HUDEP-2 (cell line): ENCODE measurements at regions not wholly inside any gene's neighbourhood (a gene's known extent, or its start where the extent isn't known, plus 50 kb on each side); places are given as distances from the start of the nearest gene placed in this dataset.
"Not testable (repeated sequence)": the region's sequence is repeated elsewhere in the genome, so short reads cannot be mapped to it uniquely, and the experiment has no call there.

ENCODE experiments used
- DNase-seq, 76 experiments: peaks; one replicate each; lab custom pipeline; 2025; ENCODE audit not compliant: unreplicated experiment in 76 of 76; lab: John Stamatoyannopoulos, UW

DNA sequence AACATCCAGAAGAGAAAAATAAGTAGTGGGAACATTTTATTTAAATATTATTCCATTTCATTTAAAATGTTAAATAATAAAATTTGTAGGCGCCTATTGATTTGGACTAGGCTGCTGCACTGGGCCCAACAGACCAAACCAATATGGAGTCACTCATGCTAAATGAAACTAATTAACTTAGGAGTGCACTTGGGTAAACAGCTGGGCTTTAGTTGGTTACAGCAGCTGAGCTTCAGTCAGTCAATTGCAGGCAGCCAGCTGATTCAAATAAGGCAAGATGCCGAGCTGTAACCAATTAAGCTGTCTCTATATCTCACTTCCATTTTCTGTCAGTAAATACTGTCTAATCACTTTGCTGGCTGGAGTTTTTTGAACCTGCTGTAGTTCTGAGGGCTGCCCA is 102.1 kb upstream of the WDR11 start:
- DNase-seq, result no peak

DNA sequence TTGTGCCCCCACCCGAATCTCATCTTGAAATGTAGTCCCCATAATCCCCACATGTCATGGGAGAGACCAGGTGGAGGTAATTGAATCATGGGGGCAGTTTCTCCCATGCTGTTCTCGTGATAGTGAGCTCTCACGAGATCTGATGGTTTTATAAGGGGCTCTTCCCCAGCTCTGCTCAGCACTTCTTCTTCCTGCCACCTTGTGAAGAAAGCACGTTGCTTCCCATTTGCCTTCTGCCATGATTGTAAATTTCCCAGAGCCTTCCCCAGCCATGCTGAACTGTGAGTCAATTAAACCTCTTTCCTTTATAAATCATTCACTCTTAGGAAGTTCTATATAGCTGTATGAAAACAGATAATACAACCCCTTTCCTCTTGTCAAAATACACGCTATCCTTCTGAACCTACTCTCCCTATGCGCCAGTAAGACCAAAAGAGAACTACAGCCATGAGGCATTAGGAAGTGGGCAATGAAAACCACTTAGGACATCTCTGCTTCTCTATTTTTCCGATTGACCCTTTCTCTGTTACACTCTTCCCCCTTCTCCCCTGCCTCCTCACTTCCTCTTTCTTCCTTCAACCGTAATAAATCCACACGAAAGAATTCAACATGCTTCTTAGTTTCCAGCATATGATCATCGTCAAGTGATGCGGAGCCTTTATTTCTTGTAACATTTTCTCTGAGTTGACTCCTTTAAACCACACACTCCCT is 101.2 kb upstream of the WDR11 start:
- DNase-seq, result no peak

DNA sequence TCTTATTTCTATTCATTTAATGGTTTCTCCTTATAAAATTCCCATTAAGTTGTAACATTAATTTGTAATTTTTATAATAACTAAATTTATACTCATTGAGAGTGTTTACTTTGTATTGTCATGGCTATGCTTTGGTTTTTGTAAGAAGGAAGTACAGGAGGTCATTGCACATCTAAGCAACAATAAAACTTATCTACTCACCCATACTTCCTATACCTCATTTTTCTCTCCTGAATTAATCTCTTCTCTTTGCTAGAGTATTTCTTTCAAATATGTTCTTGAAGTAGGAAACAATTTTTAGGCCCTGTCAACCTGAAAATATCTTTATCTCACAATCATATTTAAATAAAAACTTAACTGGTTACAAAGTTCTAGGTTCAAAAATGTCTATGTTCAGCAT is 95.4 kb upstream of the WDR11 start:
- DNase-seq, result no peak

DNA sequence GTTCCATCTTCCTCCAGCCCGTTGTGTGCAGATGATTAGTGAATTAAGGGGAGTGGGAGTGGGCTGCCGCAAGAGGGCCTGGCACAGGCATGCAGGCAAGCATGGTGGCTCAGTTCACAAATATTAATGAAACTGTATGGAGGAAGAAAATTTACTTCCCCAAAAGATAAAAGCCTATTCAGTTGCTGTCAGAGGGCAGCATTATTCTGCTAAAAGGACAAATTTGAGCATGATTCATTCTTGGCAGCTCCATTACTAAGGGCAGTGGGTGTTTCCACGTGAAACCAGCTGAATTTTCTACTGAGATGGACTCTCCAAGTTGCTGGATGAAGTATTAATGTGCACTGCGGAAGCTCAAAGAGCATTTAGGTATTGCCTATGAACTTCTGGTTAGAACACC is 90.9 kb upstream of the WDR11 start:
- DNase-seq, result no peak

DNA sequence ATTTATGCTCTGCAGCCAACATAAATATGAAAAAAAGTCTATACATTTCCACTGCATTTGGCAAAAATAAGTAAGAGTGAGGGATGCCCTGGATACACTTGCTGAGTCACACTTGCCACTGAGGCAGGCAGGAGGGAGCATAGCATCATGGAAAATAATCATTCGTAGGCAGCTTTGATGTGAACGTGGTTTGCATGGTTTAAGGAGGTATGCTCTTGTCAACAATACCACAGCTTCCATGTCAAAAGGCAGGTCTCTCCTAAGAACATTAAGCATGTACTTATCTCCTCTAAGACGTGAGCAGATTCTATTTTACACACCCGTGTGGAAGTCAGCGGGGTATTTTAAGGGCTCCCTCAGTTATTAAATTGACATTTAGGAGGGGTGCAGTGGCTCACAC is 89.2 kb upstream of the WDR11 start:
- no peak for DNase-seq

DNA sequence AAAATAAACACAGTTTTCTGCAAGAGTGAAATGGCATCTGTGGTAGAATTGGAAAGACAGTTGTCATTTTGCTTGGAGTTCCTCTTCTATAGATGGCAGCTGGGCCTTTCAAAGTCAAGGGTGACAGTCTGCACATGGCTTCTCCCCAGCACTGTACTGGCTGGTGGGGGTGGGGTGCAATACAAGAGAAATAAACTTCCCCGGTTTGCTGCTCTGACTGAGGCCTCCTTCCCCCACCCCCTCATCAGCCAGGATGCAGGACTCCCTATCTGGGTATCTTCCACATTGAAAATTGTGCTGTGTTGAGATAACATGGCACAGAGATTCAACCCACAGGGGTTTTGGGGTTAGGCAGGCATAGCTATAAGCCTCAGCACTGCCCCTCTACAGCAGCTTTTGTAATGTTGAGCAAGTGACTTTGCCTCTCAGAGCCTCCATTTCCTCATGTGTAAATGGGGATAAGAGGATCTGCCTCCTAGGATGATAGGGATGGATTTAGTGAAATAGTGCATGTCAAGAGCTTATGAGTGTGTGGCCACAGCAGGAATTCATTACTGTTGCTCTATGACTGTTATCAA is 85.8 kb upstream of the WDR11 start:
- peak in 1 of 76 experiments; percentile 1 for DNase-seq

DNA sequence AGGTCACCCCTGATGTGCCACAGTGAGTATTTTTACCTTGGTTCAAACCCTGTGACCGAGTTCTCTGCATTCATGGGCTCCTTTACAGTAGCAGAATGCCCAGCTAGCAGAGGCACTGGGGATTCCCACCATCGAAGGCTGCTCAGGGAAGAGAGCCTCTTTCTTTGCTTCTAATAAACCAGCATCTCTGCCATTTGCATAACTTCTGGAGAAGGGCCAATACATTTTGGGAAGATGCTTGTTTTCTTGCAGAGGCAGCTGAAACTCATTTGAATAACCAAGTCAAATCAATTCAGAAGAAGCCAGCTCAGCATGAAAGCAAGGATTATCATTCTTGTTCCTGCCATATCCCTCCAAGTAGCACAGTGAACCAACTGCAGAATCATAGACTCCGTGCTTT is 82.9 kb upstream of the WDR11 start:
- no peak for DNase-seq

DNA sequence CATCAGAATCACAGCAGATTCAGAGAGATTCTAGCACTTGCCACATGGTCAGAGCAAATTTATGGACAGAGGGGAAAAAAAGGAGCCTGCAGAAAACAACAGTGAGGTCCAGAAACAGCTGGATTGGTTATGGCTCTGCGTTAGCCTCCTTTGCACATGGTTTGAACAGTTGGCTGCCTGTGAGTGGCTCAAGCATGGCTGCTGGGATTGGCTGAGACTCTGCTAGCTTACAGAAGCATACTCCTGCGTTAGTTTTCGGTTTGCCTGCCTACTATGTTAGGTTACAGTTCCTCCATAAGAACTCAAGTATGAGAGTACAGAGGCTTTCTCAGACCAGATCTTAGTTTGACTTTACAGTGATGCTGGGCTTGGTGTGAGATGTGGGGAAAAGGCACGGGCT is 80.7 kb upstream of the WDR11 start:
- no peak for DNase-seq

DNA sequence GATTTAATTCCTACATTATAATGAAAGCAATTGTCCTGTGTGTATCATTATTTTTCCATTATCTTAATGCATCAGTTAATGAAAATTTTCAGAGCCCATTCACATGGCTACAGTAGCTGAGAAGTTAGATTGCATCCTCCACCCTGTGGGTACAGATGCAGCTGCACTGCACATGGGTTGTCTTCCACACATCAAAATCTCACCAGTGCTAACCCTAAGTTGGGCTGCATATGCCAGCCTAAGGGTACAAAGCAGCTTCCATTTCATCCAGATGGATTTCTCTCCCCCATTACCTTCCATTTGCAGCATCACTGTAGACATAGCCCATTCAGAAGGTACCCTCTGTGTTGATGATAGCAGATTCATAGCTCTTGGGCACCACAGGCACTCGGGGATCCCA is 74.7 kb upstream of the WDR11 start:
- no peak for DNase-seq

DNA sequence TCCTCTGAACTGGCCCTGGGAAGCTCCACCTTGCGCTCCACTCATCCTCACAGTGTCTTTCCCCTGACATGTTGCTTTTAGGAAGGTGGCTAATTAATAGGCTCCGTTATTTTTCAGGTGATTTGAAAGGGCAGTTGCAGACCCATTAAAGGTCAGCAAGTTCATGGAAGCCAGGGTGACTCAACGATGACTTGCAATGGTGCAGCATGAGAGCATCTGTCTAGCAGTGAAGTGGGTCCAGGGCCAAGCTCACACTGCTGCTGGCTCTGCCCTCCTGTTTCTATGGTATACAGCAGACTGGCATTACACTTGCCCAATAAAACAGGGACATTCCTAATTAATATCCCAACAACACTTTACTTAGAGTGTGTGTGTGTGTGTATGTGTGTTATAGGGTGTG is 68.8 kb upstream of the WDR11 start:
- DNase-seq, result no peak

DNA sequence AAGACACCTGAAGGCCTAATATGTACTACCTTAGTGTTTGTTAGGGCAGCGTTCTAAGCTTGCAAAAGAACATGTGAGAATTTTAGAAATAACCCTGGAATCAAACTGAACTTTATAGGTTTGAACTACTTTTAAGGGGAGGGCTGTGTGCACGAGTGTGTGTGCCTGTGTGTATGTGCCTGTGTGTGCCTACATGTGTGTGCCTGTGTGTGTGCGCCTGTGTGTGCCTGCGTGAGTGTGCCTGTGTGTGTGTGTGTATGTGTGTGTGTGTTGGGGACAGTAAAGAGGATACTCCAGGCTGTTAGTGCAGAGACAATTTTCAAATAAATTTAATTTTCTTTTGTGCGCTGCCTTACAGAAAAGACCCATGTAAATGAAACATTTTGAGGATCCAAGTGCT is 68.1 kb upstream of the WDR11 start:
- no peak for DNase-seq

DNA sequence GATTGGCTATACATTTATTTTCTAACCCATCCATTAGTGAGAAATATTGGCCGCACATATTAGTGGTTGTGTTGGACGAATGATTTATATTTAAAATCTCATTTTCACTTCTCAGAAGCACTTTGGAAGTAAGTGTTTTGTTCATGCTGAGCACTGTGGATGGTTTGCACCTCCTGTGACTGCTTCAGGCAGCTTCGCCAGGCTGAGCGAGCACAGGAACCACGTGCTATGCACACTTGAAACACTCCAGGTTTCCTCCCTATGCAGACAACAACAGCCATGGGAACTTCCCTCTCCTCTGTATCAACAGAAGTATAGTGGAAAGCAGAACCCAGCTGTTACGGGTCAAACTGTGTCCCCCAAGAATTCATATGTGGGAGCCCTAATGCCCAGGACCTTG is 67.3 kb upstream of the WDR11 start:
- no peak for DNase-seq

DNA sequence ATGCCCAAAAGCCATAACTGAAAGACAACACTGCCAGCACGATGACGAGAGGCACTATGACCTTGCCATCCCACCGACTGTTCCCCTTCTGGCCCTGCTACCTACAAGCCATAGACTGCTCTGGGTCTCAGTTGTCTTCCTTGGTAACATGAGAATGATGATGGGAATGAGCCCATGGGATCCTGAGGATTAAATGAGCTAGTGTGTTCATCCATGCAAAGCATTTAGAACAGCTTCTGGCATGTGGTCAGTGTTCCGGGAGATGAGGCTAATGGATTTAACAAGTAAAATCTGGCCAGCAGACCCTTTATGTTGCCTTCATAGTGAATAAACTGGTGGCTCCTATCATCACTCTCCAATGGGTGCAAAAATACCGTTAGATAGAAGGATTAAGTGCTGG is 62.4 kb upstream of the WDR11 start:
- no peak for DNase-seq

DNA sequence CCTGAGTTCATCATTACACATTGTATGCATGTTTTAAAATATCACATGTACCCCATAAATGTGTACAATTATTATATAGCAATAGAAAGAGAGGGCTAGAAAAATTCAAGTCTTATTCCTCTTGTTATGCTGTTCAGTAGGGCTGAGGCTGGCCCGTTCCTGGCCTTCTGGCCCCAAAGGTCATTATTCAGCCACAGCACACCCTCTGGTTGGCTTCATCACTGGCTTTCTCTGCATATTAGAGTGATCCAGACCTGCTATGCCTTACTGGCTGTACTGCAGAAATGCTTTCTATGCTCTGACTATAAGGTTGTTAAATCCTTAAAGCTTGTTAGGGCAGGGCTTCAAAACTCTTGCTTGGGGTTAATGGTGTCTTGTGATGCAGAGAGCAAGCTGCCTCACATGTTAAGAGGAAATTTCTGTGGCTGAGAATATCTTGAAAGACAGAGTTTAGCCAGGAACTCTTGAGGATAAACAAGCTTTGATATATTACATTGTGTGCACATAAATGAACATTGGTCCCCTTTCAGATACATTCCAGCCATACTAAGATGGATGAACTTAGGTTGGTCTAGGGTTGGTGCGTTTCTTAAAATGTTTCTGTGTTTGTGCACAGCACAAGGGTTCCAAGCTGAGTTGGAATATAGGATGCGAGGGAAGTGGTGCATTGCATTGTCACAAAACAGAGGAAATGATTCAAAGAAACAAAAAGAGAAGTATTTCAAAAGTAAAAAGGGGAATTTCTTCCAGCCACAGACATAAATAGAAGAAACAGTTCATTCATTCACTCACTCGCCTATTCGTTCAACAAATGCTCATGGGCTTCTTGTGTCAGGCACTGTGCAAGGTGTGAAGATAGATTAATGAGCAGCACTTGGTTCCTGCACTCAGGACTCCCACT is 61.6 kb upstream of the WDR11 start:
- no peak for DNase-seq

DNA sequence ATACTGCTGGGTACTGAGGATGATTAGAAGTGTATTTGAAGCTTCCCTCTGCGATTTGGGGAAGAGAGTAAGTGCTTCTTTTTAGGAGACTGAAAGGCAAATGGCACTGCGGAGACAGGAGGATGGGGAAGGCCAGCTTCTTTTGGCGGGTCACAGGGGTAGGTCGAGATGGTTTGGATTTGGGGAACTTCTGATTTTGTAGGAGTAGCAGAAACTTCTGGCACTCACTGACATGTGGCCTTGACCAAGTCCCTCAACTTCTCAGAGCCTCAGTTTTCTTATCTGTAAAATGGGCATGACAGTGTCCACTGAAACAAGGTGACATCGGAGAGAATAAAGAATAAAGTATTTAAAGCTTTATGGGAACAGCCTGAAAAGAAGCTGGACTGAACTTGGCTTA is 59.8 kb upstream of the WDR11 start:
- no peak for DNase-seq

DNA sequence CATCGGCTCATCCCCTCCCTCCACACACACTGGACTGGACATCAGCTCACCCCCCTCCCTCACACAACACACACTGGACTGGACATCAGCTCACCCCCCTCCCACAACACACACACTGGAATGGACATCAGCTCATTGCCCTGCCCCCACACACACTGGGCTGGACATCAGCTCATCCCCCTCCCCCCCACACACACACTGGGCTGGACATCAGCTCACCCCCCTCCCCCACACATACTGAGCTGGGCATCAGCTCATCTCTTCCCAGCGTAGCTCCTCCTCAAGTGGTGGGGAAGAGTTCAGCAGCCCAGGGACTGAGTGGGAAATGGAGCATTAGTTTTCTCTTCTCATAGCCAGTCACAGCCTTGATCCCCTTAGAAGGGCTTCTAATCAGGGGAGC is 58.1 kb upstream of the WDR11 start:
- no peak for DNase-seq

DNA sequence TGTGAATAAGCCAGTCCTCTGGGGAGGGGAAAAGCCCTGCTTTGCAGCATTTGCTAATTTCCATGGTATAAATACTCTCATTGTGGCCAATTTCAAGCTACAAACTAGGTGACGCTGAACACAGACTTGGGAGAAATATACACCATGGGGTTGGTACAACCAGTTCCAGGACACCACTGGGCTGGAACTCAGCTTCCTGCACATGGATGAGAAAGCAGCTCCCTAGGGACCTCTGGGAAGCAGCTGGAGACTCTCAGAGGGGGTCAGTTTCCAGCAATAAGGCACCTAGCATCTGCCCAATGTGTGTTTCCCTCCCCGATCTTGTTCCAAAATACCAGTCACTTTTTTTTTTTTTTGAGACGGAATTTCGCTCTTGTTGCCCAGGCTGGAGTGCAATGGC is 56.8 kb upstream of the WDR11 start:
- no peak for DNase-seq

DNA sequence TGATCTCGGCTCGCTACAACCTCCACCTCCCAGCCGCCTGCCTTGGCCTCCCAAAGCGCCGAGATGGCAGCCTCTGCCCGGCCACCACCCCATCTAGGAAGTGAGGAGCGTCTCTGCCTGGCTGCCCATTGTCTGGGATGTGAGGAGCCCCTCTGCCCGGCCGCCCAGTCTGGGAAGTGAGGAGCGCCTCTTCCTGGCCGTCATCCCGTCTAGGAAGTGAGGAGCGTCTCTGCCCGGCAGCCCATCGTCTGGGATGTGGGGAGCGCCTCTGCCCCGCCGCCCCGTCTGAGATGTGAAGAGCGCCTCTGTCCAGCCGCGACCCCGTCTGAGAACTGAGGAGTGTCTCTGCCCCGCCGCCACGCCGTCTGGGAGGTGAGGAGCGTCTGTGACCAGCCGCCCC is 52.9 kb upstream of the WDR11 start:
- not testable (repeated sequence) for DNase-seq

DNA sequence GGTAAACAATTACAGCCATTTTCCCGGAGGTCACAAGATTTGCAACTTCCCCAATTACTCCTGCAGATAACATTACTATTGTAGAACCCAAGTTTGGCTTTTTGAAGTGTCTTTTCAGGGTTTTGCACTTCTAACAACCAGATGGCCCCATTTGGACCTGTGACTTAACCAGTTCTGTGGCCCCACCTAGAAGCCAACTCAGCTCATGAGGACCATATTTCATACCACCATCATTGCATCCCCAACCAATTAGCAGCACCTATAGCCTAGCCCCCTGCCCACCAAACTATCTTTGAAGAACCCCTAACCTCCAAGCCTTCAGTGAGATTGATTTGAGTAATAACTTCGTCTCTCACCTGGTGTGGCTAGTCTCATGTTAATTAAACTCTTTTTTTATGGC is 51.3 kb upstream of the WDR11 start:
- DNase-seq, result no peak

DNA sequence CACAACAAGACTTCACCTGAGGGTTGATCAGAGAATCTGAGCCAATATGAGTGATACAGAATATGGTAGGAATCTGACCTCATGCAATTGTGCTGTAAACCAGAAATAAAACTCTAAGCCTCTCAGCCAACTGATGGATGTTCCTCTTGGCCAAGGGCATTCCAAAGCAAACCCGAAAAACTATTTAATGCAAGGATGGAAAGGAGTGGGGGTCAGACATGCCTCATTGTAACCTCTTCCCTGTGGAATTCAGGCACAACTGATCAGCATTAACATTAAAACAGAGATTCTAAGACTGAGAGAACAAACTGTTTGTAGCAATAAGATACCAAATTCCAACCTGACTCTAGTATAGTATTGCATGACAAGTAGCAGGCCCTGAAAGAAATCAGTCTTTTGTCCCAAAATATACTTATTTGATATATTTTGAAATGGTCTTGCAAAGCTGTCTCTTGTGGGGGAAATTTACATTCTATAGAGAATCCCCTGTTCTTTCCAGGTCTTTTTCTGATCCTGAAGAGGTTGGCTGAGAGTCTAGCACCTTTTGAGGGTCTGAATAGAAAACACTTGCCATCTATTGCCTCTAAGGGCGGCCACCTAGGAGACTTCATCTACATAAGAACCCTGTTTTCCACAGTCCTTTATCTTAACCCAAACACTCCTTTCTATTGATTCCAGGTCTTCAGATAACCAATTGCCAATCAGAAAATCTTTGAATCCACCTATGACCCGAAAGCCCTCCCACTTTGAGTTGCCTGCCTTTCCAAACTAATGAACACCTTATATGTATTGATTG is 50.4 kb upstream of the WDR11 start:
- DNase-seq, result no peak
